HG03095 (cell line): ENCODE measurements at regions not wholly inside any gene's neighbourhood (a gene's known extent, or its start where the extent isn't known, plus 50 kb on each side); places are given as distances from the start of the nearest gene placed in this dataset.

Source experiments
- ATAC-seq: cut with Tn5 transposase; IDR thresholded peaks from one replicate; pipeline ENCODE4 v1.9.1; 2021; ENCODE audit warnings: moderate library complexity; ENCODE audit not compliant: unreplicated experiment

DNA sequence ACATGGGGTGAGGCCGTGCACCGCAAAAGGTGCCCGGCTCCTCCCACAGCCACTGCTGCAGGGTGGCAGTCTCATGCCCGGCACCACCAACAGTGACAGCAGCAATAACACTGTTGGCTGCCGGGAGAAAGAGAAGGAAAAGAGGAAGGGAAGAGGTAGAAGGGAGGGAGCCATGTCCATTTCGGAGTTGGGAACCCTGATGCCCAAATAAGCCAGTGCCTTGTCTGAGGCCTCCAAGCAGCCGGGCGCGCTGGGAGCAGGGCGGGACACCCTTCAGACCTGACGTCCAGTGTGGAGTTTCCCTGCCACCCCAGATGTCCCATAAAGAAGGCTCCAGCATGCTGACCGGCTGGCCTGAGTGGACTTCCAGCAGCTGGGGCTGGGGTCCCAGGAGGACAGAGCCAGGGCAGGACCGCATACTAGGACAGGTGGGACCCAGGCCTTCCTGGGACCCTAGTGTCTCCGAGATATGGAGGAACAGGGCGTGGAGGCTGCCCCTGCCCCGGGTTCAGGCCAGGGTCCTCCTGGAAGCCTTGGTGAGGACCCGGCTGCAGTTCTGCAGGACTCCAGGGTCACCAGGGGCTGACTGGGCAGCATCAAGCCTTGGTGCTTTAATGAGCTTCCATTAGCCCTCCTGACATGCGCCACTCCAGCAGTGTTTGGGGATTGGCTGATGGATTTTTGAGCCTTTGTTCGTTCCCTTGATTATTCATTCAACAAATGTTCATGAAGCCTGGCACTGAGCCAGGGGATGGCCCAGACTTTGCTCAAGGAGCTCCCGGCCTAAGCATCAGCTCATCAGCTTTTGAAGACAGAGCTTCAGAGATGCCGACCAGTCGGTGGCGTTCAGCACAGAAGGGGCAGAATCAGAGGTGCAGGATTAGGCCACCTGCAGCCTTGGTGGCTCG is 223.6 kb upstream of the CIBAR2 start:
- no peak for ATAC-seq

DNA sequence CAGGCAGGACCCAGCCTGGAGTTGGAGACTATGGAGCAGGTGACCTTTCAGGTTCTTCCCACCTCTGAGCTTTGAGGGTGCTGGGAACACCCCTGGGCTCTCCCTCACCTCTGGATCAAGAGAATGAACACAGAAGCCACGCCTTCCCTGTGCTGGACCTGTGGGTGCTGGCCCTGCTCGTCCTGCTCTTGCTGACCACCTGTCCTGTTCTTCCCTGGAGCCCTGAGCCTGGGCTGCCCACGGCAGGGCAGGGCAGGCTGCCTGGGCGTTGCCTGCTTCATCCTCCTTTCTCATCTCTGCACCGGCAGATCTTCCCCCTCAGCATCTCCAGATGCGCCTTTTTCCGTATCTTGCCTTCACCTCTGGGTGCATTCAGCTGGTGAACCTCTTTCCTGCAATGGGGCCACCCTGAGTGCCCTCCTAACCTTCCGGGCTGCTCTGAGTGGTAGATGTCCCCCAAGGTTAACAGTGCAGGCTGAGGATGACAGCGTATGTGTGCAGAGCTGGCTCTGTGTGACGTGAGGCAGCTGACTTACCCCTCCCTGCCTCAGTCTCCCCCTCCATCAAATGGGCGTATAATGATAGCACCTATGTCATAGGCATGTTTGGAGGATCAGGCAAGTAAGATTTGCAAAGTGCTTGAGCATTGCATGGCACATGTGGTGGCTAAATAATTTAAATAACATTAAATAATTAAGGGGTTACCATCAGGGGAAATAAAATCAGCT is 225.8 kb upstream of the CIBAR2 start:
- ATAC-seq: no peak

DNA sequence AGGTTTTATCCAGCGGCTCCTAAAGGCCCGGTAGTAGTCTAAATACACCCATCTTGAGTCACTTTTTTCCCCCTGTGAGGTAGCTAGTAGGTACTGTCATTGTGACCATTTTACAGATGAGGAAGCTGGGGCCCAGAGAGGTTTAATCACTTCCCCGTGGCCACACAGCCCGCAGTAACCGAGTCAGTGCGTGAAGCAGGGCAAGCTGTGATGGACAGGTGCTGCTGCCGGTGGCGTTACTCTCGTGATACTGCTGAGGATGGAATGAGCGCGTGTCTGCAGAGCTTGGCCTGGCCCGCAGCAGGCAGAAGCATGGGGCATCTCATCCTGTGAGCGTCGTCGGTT is 226.3 kb upstream of the CIBAR2 start:
- no peak for ATAC-seq

DNA sequence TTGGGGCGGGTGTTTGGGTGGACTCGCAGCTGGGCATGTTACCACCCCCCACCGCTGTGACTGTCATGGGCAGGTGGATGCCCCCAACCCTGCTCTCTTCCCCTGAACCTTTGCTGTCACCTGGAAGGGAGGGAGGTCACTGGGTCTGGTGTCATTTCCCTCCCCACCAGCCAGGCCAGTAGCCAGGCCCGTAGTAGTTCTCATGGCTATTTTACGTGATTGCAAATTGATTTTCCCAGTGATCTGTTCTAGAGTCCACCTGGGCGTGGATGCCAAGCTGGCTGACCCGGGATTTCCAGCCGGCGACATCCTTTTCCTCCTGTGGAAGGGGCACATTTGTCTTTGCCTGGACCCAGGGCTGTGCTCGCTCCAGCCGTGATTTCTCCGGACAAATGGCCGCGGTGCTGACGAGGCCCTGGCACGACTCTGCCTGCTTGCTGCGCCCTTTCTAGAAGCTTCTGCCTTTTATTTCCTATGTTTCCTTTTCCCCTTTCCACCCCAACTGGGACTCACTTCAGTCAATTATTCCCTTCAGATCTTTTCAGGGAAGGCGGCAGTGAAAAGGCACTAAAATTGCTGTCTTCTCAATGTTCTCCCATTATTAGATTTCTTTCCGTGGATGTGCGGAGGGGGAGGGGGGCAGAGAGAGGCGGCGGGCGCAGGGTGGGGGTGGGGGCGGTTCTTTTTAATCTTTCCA is 226.9 kb upstream of the CIBAR2 start:
- no peak for ATAC-seq

DNA sequence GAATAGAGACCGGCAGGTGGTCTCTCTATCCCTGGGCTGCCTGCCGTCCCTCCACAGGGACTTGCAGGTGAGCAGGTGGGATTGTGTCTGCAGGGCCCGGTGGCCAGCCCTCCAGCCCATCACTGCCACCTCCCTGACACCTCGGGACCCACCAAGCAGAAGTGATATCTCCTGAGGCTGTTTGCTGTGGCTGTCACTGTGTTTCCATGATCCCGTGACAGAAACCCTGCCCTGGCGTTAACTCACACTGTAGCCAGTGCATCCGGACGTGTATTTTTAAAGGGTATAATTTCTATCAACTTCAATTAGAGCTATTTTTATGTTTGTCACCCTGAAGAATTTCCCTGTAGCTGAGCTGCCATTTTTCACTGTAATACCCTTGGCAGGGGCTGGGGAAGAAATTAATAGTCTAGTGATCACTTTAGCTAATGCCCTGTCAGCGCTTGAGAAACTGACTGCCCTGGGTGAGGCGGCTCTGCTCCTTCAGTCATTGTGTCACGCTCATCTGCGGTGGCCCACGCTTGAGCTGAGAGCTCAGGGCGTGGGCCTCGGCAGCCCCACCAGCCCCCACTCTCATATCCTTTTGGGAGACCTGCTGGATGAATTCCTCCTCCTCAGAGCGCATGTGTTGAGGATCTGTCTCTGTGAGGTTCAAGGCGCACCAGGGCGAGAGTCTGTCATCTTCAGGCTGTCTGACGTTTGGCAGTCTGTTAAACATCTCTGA is 229.9 kb upstream of the CIBAR2 start:
- ATAC-seq: no peak

DNA sequence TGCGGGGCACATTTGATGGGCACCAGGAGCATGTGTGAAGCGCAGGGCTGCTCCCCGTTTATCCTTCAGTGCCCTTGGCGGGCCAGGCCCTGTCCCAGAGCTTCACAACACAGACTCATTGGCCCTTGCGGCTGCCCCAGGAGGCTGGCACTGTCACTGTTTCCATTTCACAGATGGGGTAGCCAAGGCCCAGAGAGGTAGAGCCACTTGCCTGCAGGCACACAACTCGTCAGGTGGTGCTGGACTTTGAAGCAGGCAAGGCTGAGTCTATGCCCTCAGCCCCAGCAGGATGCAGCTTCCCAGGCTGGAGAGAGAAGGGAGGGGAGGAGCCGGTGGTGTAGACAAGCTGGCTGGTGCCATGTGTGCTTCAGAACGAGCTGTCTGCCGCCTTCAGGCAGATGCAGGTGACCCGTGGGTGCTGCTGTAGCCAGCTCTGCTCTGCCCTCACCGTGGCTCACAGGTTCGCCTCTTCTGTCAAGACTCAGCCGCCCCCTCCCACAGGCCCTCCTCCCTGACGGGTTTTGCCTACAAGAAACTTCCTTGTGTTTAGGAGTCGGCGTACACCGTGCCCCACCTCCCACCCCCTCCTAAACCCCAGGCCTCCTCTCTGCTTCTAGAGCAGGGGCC is 232.3 kb upstream of the CIBAR2 start:
- no peak for ATAC-seq

DNA sequence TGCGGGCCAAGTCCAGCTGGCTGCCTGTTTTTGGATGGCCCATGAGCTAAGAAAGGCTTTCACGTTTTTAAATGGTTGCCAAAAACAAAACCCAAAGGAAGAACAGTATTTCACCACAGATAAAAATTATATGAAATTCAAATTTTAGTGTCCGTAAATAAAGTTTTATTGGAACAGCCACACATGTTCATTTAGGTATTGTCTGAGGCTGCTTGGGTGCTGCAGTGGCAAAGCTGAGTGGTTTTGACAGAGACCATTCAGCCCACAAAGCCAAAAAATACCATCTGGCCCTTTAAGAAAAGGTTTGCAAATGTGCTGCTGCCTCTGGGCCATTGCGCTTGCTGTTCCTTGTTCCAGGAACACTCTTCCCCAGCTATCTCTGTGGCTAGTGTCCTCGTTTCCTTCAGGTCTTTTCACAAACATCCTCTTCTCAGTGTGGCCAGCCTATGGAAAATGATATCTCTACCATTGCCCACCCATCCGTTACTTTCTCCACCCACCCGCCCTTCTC is 232.9 kb upstream of the CIBAR2 start:
- no peak for ATAC-seq

DNA sequence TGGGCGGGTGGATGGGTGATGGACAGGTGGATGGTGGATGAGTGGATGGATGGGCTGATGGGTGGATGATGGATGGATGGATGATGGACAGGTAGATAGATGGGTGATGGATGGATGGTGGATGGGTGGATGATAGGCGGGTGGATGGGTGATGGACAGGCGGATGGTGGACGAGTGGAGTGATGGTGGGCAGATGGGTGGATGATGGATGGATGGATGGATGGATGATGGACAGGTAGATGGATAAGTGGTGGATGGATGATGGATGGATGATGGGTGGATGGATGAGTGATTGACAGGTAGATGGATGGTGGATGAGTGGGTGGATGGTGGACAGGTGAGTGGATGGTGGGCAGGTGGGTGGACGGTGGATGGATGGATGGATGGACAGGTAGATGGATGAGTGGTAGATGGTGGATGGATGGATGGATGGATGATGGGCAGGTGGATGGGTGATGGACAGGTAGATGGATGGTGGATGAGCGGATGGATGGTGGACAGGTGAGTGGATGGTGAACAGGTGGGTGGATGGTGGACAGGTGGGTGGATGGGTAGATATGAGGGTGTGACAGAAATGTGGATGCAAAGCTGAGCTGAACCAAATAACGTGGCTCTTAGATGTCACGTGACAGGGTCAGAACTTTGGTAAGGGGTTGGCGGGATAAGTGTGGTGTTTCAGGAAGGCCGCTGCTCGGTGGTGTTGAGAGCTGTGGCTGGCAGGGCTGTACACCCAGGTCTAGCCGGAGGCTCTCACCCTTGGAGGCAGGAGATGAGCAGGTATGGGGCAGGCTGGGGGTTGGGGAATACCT is 234.3 kb upstream of the CIBAR2 start:
- ATAC-seq: no peak

DNA sequence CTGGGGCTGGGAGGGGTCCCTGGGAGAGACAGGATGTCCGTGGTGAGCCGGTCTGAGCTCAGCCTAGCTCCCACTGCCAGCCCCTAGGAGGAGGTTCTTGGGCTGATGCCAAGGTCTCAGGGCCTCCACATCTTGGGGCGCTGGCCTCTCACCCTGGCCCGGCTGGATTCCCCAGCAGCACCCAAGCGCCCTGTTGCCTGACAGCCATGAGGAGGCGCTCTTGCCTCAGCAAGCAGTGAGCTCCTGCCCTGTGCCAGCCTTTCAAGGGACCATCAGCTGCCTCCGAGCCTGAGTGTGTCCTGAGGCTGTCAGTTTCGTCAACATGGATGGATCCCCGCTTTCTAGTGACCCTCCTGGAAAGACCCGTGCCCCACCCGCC is 234.9 kb upstream of the CIBAR2 start:
- ATAC-seq: no peak

DNA sequence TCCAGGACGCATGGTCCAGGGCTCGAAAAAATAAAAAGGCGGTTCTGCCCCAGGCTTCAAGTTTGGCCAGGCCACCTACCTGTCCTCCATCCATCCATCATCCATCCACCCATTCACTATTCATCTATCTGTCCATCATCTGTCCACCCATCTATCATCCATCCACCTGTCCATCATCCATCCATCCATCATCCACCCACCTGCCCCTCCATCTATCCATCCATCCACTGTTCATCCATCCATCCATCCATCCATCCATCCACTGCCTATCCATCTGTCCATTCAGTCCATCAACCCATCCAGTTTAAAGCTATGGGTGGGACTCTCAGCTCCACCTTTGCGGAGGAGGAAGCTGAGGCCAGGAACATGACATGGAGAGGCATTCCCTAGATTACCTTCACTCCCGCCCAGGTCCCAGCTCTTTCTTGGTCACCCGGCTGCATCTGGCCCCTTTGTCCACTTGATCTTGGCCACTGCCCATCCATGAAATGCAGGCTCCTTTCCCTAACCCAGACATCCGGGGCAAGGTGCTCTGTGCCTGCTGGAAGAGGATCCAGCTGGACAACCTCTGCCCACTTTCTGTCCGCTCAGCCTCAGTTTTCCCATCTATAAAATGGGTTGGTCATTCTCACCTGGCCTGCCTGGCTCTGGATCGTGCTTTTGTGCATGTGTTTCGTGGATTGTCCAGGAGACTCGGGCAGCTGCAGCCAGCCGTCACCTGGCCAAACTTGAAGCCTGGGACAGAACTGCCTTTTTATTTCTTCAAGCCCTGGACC is 236.0 kb upstream of the CIBAR2 start:
- ATAC-seq: no peak

DNA sequence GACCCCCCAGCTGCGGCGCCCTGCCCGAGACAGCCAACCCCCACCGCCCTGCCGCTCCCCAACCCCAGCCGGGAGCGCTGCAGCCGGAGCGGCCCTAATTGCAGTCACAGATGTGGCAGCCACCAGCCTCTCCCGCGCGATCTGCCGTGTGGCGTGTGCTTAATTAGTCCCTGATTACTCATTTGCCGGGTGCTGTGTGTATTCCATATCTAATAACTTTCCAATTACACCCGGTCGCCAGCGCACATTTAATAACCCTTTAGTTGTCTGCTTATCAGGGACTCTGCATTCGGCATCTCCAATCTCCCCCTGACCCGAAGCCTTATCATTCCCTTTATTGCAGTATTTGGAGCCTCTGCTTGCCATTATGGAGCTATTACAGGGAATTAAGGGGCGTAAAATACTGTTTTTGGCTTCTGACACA is 236.7 kb upstream of the CIBAR2 start:
- no peak for ATAC-seq

DNA sequence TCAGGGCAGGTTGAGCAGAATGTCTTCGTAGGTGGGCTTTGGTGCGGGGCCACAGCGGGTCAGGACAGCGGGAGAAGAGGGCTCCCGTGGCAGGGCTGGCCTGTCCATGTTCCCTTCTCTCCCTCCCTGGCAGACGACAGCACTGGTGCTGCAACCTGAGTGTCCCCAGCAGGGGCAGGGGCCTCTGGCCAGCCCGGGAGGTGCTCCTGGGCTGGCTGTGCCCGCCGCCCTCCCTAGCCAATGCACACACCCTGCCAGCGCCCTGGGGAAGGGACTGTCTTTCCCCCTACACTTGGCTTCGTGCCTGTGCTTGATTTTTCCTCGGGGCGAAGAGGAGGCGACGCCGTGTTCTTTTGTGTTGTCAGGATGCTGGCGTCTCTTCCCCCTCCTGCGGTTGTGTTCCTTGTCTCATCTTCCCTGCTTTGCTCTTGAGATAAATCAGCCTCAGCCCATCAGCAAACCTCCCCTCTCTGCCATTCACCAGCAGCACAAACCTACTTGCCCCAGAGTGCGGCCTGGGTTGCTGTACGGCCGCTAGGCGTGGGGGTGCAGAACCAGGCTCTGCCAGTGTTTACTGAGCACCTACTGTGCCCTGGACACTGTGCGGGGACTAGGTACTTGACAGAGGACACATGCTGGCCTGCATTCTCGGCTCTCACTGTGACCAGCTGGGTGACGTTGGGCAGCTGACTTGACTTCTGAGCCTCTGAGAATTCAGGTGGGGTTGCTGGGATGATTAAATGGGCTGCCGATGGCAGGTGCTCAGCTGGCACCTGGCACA is 237.3 kb upstream of the CIBAR2 start:
- no peak for ATAC-seq

DNA sequence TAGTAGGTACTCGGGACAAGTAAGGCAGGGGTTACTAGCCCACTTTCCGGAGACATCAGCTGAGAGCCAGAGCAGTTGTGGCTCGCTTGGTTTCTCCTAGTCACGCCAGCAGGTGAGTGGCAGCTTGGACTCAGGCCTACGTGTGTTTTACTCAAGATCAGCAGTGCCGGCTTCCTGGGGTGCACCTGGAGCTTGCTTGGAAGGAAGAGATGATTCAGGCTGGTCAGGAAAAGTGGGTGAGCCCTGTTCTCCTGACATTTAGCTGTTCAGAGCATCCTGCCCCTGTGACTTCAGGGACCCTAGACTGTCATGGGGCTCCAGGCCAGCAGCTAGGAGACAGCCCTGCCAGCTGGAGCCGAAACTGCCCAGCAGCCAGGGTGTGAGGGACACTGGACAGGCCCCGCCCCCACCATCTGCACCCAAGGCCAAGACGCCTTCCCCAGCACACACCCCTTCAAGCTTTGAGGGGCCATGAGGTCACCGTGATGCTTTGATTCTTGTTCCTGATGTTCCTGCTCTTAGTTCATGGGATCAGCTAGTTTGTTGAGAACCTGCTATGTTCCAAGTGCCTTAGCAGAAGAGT is 238.0 kb upstream of the CIBAR2 start:
- no peak for ATAC-seq

DNA sequence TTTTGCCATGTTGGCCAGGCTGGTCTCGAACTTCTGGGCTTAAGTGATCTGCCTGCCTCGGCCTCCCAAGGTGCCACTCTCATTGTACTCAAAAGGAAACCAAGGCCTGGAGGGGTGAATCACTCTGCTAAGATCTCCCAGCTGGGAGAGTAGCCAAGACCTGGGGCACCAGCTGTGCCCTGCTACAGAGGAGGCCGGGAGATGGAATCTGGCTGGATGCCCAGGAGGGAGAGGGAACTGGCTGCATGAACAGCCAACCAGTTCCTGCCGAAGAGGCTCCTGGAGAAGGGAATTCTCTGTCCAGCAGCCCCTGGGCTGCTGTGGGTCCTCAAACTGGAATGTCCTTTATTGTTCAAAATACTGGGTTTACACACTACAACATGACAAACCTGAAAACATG is 238.7 kb upstream of the CIBAR2 start:
- ATAC-seq: no peak

DNA sequence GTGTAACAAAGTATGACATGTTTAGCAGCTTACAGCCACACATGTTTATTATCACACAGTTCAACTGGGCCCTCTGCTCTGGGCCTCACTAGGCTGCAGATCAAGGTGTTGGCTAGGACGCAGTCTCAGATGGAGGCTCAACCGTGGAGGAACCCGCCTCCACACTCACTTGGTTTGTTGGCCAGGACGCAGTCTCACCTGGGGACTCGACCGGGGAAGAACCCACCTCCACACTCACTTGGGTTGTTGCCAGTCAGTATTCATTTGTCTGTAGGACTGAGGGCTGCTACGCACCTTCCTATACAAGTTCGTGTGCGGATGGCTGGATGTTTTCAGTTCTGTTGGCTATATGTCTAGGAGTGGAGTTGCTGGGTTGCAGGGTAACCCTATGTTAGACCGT is 240.7 kb upstream of the CIBAR2 start:
- ATAC-seq: no peak

DNA sequence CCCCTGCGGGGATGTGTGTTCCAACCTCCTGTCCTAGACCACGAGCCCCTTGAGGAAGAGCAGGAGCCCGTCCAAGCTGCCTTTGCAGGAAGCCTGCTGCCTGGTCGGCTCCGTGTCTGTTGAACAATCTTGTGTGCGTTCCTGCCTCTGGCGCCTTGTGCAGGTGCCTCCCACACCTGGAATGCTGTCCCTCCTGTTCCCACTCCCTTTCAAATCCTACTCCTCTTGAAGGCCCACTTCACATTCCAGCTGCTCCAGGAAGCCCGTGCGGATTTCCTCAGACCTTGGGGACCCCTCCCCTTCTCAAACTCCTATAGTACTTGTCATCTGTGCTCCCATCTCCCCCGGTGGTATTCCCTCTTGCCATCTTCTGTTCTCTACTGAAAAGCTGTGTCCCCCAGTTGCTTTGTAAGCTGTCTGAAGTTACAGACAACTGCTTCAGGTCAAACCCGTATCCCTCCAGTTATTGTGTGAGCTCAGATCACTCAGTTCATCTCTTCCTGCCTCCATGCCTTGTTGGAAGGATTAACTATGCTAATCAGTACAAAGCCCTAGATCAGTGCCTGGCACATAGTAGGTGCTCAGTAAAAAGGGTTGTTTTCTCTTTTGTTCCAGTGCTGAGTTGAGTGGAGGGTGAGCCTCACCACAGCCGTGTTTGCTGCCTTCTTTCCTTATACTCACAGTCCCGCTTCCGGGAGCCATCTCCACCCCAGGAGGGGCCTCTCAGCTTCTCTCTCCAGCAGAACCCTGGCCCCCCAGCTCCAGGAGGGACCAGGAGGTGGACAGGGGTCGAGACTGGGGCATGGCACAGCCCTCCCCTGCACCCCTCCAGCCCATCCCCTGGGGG is 241.8 kb upstream of the CIBAR2 start:
- ATAC-seq: no peak
